Muscle of leg (tissue), 3 donors: ENCODE measurements at regions not wholly inside any gene's neighbourhood (a gene's known extent, or its start where the extent isn't known, plus 50 kb on each side); places are given as distances from the start of the nearest gene placed in this dataset.
"Not testable (repeated sequence)": the region's sequence is repeated elsewhere in the genome, so short reads cannot be mapped to it uniquely, and the experiment has no call there.

Experiments
- DNase-seq: peaks from one replicate; pipeline ENCODE4 v3.0.0; 2013
- H3K27ac ChIP-seq: one replicate; pipeline ENCODE4 v1.5.1; 2013; ENCODE audit warnings: mild to moderate bottlenecking, low read length, control low read depth
- H3K27me3 ChIP-seq: one replicate; pipeline ENCODE4 v1.6.1; 2013; ENCODE audit warnings: low read length; ENCODE audit not compliant: control insufficient read depth, insufficient read depth
- H3K36me3 ChIP-seq: one replicate; pipeline ENCODE4 v1.6.1; 2013; ENCODE audit warnings: low read length; ENCODE audit not compliant: control insufficient read depth, insufficient read depth
- H3K4me1 ChIP-seq: one replicate; pipeline ENCODE4 v1.6.1; 2013; ENCODE audit warnings: low read length; ENCODE audit not compliant: control insufficient read depth, insufficient read depth
- H3K4me3 ChIP-seq: one replicate; pipeline ENCODE4 v1.5.1; 2013; ENCODE audit warnings: low read length, control low read depth
- H3K9me3 ChIP-seq: replicated peaks from 2 replicates; pipeline ENCODE4 v1.6.1; 2013; ENCODE audit warnings: low read depth, low read length; ENCODE audit not compliant: control insufficient read depth
- WGBS: methylation state at CpG from one replicate; pipeline ENCODE4 v1.1.5; 2013; ENCODE audit warnings: missing lambda C conversion rate; ENCODE audit not compliant: insufficient coverage; 5-methylcytosine and 5-hydroxymethylcytosine counted together

DNA sequence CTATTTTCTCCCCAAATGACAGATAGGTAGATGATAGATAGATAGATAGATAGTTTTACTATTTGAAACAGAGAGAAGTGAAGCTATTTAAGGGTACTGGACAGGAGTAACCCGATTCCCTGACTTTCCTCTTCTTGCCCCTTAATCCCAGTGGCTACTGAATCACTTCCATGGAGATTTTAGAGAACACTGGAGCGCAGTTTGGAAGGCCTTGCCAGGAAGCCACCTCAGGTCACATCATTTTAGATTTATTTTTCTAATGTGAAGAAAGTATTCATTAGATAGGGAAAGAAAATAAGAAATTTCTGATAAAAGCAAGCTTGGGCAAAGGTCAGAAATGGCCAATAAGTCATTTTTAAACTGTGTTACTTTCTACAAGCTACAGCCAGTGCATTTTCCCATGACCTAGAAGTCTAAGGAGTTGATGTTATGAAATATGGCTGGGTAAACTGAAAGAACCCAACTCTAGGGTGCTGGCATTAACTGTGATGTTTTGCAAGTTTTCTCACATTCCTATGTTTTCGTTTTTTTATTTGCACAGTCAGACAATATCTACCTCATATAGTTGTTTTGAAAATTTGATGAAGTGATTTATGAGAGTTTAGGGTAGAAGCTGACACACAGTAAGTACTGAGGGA is 544.7 kb upstream of the PTGER4 start:
- no peaks in the 10 kb centered on the region for H3K9me3 ChIP-seq
- H3K27me3 ChIP-seq: no peaks in the 10 kb centered on the region
- no CpG with 5 or more reads among the region's 3 CpGs for WGBS
- H3K36me3 ChIP-seq: no peaks in the 10 kb centered on the region
- H3K4me3 ChIP-seq: no peak overlapping the region
- no peaks in the 10 kb centered on the region for H3K4me1 ChIP-seq
- DNase-seq: no peak
- no peak overlapping the region for H3K27ac ChIP-seq

DNA sequence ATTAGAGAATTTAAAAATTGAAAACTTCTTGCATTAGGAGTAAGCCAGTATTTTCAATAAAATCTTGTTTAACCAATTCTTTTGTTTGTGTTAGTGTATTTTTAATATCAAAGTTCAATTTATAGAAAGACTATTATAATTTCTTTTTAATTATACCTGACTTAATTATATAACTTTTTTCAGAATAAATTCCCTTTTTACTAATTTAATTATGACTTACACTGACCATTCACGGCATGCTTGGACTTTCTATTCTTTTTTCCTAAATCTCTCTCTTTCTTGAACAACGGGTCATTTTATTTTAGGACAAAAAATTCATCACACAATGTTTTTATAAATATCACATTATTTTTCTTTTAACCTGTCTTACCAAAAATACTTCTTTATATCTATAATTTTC is 555.3 kb upstream of the PTGER4 start:
- Histone ChIP-seq H3K27ac (no peak overlapping the region), H3K4me1 (no peaks in the 10 kb centered on the region), H3K4me3 (no peak overlapping the region), H3K36me3 (no peaks in the 10 kb centered on the region), H3K9me3 (peaks cover 26% of the 10 kb centered on the region), H3K27me3 (no peaks in the 10 kb centered on the region)
- DNase-seq: no peak
- no CpG with 5 or more reads among the region's 2 CpGs for WGBS

DNA sequence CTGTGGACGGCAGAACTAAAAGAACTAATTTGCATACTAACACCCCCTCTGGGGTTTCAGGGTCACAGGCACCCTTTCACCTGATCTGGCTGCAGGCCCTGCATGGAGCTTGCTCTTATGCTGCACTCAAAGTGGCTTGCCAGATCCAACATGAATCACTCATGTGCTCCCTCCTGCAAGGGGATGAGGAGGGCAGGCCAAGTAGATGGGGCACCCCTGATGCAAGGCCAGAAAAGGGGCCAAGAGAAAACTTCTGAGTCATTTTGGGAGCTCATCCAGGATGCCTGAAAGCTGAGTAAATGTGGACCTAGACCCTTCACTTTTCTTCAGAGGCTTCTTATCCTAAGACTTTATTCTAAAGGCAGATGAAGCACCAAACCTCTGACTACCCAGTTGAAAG is 558.5 kb upstream of the PTGER4 start:
- no peak overlapping the region for H3K27ac ChIP-seq
- H3K4me3 ChIP-seq: no peak overlapping the region
- peaks cover 24% of the 10 kb centered on the region for H3K9me3 ChIP-seq
- no peaks in the 10 kb centered on the region for H3K27me3 ChIP-seq
- no peaks in the 10 kb centered on the region for H3K36me3 ChIP-seq
- H3K4me1 ChIP-seq: no peaks in the 10 kb centered on the region
- no peak for DNase-seq
- 100% methylated on average over 1 of the region's 1 CpG for WGBS

DNA sequence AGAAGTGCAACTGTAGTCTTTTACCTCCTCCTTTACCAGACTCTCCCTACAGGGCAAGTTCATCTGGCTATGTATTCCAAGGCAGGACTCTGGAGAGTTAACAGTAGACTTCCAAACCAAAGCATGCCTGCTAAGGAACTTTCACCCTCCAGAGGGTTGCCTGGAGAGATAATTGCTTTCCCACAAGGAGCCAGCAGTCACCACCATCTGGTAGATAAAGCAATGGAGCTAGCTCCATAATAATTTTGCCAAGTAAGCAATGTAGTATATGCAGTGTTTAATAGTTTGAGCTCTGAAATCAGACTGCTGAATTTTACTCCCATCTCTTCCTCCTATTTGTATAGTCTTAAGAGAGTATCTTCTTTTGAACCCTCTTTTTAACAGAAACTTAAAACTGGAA is 566.8 kb upstream of the PTGER4 start:
- no peaks in the 10 kb centered on the region for H3K4me1 ChIP-seq
- peak; percentile 38 for DNase-seq
- no peak overlapping the region for H3K4me3 ChIP-seq
- peak overlapping the region; percentile 3 for H3K27ac ChIP-seq
- no peaks in the 10 kb centered on the region for H3K27me3 ChIP-seq
- no peaks in the 10 kb centered on the region for H3K9me3 ChIP-seq
- H3K36me3 ChIP-seq: no peaks in the 10 kb centered on the region

DNA sequence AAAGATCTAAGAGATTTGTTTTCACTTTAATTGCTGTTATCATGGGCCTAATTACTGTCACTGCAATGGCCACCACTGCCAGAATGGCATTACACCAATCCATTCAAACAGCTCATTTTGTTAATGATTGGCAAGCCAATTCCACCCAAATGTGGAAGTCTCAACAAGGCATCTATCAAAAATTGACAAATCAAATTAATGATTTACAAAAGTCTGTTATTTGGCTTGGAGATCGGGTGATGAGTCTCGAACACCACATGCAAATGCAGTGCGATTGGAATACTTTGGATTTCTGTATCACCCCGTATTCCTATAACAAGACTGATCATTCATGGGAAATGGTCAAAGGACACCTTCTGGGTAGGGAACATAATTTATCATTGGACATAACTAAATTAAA is 568.7 kb upstream of the PTGER4 start:
- DNase-seq, H3K27ac ChIP-seq, H3K27me3 ChIP-seq, H3K4me3 ChIP-seq, H3K9me3 ChIP-seq, H3K4me1 ChIP-seq, H3K36me3 ChIP-seq: not testable (repeated sequence)
- no CpG with 5 or more reads among the region's 4 CpGs for WGBS

DNA sequence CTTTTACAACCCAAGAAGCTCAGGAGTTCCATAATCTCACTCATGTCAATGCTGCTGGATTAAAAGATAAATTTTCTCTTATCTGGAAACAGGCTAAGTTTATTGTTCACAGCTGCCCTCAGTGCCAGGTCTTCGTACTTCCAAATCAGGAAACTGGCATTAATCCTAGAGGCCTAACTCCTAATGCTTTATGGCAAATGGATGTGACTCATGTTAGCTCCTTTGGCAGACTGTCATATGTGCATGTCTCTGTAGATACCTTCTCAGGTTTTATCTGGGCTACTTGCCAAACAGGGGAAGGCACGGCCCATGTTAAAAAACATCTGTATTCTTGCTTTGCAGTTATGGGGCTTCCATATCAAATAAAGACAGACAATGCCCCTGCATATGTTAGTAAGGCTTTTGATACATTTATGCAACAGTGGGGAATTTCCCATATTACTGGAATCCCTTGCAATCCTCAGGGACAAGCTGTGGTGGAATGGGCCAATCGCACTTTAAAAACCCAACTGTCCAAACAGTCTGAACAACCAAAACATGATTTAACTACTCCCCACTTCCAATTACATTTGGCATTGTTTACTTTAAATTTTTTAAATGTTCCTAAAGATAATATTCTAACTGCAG is 570.8 kb upstream of the PTGER4 start:
- not testable (repeated sequence) for H3K9me3 ChIP-seq

DNA sequence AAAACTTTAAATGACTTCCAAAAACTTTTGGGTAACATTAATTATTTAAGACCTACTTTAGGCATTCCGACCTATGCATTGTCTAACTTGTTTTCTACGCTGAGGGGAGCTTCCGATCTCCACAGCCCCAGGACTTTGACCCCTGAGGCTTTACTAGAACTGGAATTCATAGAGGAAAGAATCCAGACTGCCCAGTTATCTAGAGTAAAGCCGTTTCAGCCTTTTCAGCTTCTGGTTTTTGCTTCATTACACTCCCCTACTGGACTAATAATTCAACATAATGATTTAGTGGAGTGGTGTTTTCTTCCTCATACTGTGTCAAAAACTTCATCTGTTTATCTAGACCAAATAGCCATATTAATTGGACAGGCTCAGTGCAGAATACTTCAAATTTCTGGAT is 571.9 kb upstream of the PTGER4 start:
- WGBS: no CpG with 5 or more reads among the region's 4 CpGs
- not testable (repeated sequence) for H3K4me1 ChIP-seq, H3K36me3 ChIP-seq, H3K27ac ChIP-seq, H3K9me3 ChIP-seq, DNase-seq, H3K4me3 ChIP-seq, H3K27me3 ChIP-seq

More for the DNA sequence above, 570.8 kb upstream of the PTGER4 start:
- not testable (repeated sequence) for H3K4me1 ChIP-seq, H3K27ac ChIP-seq, H3K36me3 ChIP-seq, H3K27me3 ChIP-seq, H3K4me3 ChIP-seq
- WGBS: 17% methylated on average over 1 of the region's 3 CpGs
- peak; percentile 82 for DNase-seq

DNA sequence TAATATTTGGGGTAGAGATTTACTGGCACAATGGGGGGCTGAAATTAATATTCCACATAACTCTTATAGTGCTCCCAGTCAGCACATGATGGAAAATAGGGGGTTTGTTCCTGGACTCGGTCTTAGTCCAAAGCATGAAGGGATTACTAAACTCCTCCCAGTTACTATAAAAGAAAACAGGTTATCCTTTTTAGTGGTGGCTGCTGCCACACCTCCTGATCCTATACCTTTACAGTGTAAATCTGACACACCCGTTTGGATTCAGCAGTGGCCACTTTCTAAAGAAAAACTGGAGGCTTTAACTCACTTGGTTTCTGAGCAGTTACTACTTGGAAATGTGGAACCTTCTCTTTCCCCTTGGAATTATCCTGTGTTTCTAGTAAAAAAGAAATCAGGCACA is 572.9 kb upstream of the PTGER4 start:
- no peaks in the 10 kb centered on the region for H3K9me3 ChIP-seq
- WGBS: no CpG with 5 or more reads among the region's 2 CpGs
- H3K4me3 ChIP-seq: no peak overlapping the region
- DNase-seq: no peak
- no peak overlapping the region for H3K27ac ChIP-seq
- H3K4me1 ChIP-seq: no peaks in the 10 kb centered on the region
- H3K36me3 ChIP-seq: no peaks in the 10 kb centered on the region
- H3K27me3 ChIP-seq: no peaks in the 10 kb centered on the region

DNA sequence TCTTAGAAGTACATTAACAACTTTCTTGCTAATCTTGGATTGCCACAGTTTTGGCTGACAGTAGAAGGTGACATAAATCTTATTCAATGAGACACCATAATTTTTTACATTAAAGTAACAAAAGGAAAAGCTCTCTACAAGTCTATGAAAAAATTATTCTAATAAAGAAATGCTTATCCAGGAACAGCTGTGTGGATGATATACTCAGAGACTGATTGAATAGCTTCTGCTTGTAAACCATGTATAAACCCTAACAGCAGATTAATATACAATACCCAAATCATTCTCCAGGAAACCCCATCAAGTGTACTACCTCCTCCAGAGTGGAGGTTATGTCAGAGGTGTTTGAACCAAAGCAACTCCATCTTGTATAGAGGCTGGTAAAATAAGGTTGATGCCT is 581.4 kb upstream of the PTGER4 start:
- no peak overlapping the region for H3K4me3 ChIP-seq

DNA sequence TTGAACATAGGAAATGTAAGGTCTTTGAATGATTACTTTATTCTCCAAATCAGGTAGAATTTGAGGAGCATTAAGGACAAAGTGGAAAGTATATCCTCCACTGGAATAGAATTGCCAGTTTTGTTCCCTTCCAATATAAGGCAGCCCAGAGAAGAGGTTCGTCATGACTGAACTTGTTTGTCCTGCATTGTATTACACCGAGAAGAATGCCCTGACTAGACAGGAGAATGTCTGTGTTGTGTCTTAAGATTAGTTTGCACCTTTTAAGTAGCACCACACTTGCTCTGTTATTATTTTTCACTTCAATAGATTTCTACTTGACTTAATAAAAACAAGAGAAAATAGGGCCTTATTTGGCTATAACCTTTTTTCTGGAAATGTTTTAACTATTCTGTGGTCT is 586.2 kb upstream of the PTGER4 start:
- WGBS: no CpG with 5 or more reads among the region's 2 CpGs
- H3K36me3 ChIP-seq: no peaks in the 10 kb centered on the region
- DNase-seq: no peak
- H3K4me3 ChIP-seq: no peak overlapping the region
- no peaks in the 10 kb centered on the region for H3K27me3 ChIP-seq
- no peak overlapping the region for H3K27ac ChIP-seq
- peaks cover 5% of the 10 kb centered on the region for H3K9me3 ChIP-seq
- no peaks in the 10 kb centered on the region for H3K4me1 ChIP-seq

More for the DNA sequence above, 581.4 kb upstream of the PTGER4 start:
- no peaks in the 10 kb centered on the region for H3K36me3 ChIP-seq
- no peaks in the 10 kb centered on the region for H3K9me3 ChIP-seq
- no peaks in the 10 kb centered on the region for H3K4me1 ChIP-seq
- no peaks in the 10 kb centered on the region for H3K27me3 ChIP-seq
- DNase-seq: no peak
- no peak overlapping the region for H3K27ac ChIP-seq

DNA sequence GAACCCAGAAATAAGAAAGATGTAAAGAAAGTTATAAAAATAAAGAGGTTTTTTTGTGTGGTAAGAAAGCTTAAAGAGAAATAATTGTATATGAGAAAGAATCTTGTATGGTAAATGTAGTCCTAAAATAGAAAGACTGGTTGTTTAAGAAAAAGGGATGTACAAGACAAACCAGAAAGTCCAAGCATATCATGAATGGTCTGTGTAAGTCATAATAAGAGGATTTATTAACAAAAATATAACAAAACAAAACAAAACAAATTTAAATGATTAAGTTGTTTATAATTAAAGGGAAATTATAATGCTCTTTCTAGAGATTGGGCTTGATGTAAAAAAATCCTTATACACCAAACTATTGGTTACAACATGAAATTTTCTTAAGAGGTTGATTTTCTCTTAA is 590.4 kb upstream of the PTGER4 start:
- no peaks in the 10 kb centered on the region for H3K27me3 ChIP-seq
- DNase-seq: no peak
- no peaks in the 10 kb centered on the region for H3K4me1 ChIP-seq
- peaks cover 7% of the 10 kb centered on the region for H3K9me3 ChIP-seq
- no peaks in the 10 kb centered on the region for H3K36me3 ChIP-seq
- H3K27ac ChIP-seq: no peak overlapping the region
- no peak overlapping the region for H3K4me3 ChIP-seq
